Caco-2 (cell line): ENCODE measurements at regions not wholly inside any gene's neighbourhood (a gene's known extent, or its start where the extent isn't known, plus 50 kb on each side); places are given as distances from the start of the nearest gene placed in this dataset.

Experiments
- BruUV-seq: library from RNA; stranded (reverse); fragments of 400-500 nt; replicated peaks from 2 replicates; lab custom pipeline; 2021; lab: Mats Ljungman, UMichigan
- CTCF ChIA-PET: fragments of 300-600 bp; sonication (Branson Sonifier 250); formaldehyde crosslinking; loops from one replicate; lab custom pipeline; 2022; ENCODE audit warnings: antibody characterized with exemption; lab: Charles Lee
- POLR2A ChIA-PET: fragments of 300-600 bp; sonication (Branson Sonifier 250); formaldehyde crosslinking; loops from one replicate; lab custom pipeline; 2022; ENCODE audit warnings: antibody characterized with exemption; lab: Charles Lee
- DNase-seq, 2 experiments: peaks; one replicate each; pipeline versions ENCODE4 v3.0.0 to v3.0.0-alpha.2; 2020 to 2022
- H3K27me3 ChIP-seq: replicated peaks from 2 replicates; pipeline ENCODE4 v1.6.0; 2011; ENCODE audit warnings: low read length; ENCODE audit not compliant: control insufficient read depth, insufficient read depth
- H3K36me3 ChIP-seq: 2 replicates; pipeline ENCODE4 v1.5.1; 2011; ENCODE audit warnings: low read length; ENCODE audit not compliant: control insufficient read depth, insufficient read depth
- H3K4me1 ChIP-seq: fragments of 250-450 bp; sonication (Bioruptor Pico); 2 replicates; pipeline ENCODE4 v1.5.1; 2020; ENCODE audit warnings: mild to moderate bottlenecking
- H3K4me3 ChIP-seq: 2 replicates; pipeline ENCODE4 v1.5.1; 2011; ENCODE audit warnings: low read depth, mild to moderate bottlenecking, control low read depth, low read length
- H3K9me3 ChIP-seq: fragments of 250-450 bp; sonication (Bioruptor Pico); 2 replicates; pipeline ENCODE4 v1.5.1; 2020; ENCODE audit warnings: mild to moderate bottlenecking, moderate library complexity
- H3K27ac Mint-ChIP-seq: one replicate; pipeline ENCODE4 v1.8.0; 2022; ENCODE audit warnings: mixed read lengths; ENCODE audit not compliant: unreplicated experiment
- H3K27me3 Mint-ChIP-seq: one replicate; pipeline ENCODE4 v1.8.0; 2022; ENCODE audit warnings: mixed read lengths; ENCODE audit not compliant: insufficient read depth, unreplicated experiment
- H3K36me3 Mint-ChIP-seq: one replicate; pipeline ENCODE4 v1.8.0; 2022; ENCODE audit warnings: mild to moderate bottlenecking, mixed read lengths; ENCODE audit not compliant: insufficient read depth, unreplicated experiment
- H3K4me1 Mint-ChIP-seq: one replicate; pipeline ENCODE4 v1.8.0; 2022; ENCODE audit warnings: low read depth, mixed read lengths; ENCODE audit not compliant: unreplicated experiment
- H3K4me3 Mint-ChIP-seq: one replicate; pipeline ENCODE4 v1.8.0; 2022; ENCODE audit warnings: mild to moderate bottlenecking, moderate library complexity, mixed read lengths; ENCODE audit not compliant: unreplicated experiment
- H3K9me3 Mint-ChIP-seq: one replicate; pipeline ENCODE4 v1.8.0; 2022; ENCODE audit warnings: mixed read lengths; ENCODE audit not compliant: unreplicated experiment
- CTCF ChIP-seq, 2 experiments: fragments of 200-600 bp in 1 of 2; IDR thresholded peaks; 1 replicate in 1 of 2; 2 replicates in 1 of 2; pipeline versions ENCODE4 v1.5.1 to v1.8.0; 2011 to 2022; ENCODE audit warnings: antibody characterized with exemption in 1 of 2, control low read depth in 1 of 2, inconsistent platforms in 1 of 2, low read depth in 1 of 2, low read length in 1 of 2, mild to moderate bottlenecking in 1 of 2, moderate library complexity in 1 of 2; ENCODE audit not compliant: insufficient read depth in 1 of 2, severe bottlenecking in 1 of 2, unreplicated experiment in 1 of 2
- intact Hi-C: fragments of 100-400 bp; cut with micrococcal nuclease; formaldehyde crosslinking; loops from one replicate; pipeline ENCODE4 v1.10.0; 2022; ENCODE audit not compliant: unreplicated experiment

- DNase-seq: no peak
- peaks cover 36% of the 10 kb centered on the region for H3K9me3 Mint-ChIP-seq
- Histone ChIP-seq H3K4me1 (no peaks in the 10 kb centered on the region), H3K9me3 (peaks cover 14% of the 10 kb centered on the region), H3K36me3 (no peaks in the 10 kb centered on the region), H3K4me3 (no peak overlapping the region), H3K27me3 (no peaks in the 10 kb centered on the region)
- CTCF ChIA-PET: interaction anchor here (0.6 kb wide), 1 partner anchor 18 kb away, joined by 3 read pairs; no protein-coding TSS in a partner anchor
- TF ChIP-seq CTCF (IDR thresholded peaks at IDR 0.05; ENCODE audit: insufficient read depth in 1 of 2, low read depth in 1 of 2, low read length in 1 of 2, severe bottlenecking in 1 of 2, unreplicated experiment in 1 of 2): no peak
- intact Hi-C loops: no loop called here
- no peaks in the 10 kb centered on the region for H3K27me3 Mint-ChIP-seq
- POLR2A ChIA-PET: no interaction called here
- H3K36me3 Mint-ChIP-seq: no peaks in the 10 kb centered on the region
- H3K27ac Mint-ChIP-seq: no peak overlapping the region
- BruUV-seq: no TSS peak
- peaks cover 5% of the 10 kb centered on the region for H3K4me1 Mint-ChIP-seq
- no peak overlapping the region for H3K4me3 Mint-ChIP-seq
Measured at GRCh38 chr11:12623869-12624268, 50.4 kb upstream of the TEAD1 start.
